PC-3 (cell line): ENCODE measurements at regions not wholly inside any gene's neighbourhood (a gene's known extent, or its start where the extent isn't known, plus 50 kb on each side); places are given as distances from the start of the nearest gene placed in this dataset.

Source experiments
- CTCF ChIP-seq: fragments of 300-600 bp; sonication (generic); conservative IDR thresholded peaks from 2 replicates; pipeline ENCODE4 v1.5.1; 2017; ENCODE audit warnings: antibody characterized with exemption, low read depth, mild to moderate bottlenecking, low read length
- EZH2 ChIP-seq: fragments of 300-600 bp; sonication (generic); IDR thresholded peaks from one replicate; pipeline ENCODE4 v1.6.1; 2017; ENCODE audit warnings: antibody characterized with exemption, mild to moderate bottlenecking, low read length; ENCODE audit not compliant: unreplicated experiment

GRCh38 chr6:105769987-105770386 is 316.1 kb upstream of the PRDM1 start:
- TF ChIP-seq CTCF (no peak), EZH2 (no peak)
